Progenitor cell of endocrine pancreas (in vitro differentiated cells): ENCODE measurements at regions not wholly inside any gene's neighbourhood (a gene's known extent, or its start where the extent isn't known, plus 50 kb on each side); places are given as distances from the start of the nearest gene placed in this dataset.

Source experiments
- DNase-seq: peaks from one replicate; pipeline ENCODE4 v3.0.0; 2021; ENCODE audit warnings: low spot score; ENCODE audit not compliant: unreplicated experiment
- H3K27ac Mint-ChIP-seq: 2 replicates; pipeline ENCODE4 v1.8.0; 2021; ENCODE audit warnings: mild to moderate bottlenecking, moderate library complexity, mixed read lengths
- H3K27me3 Mint-ChIP-seq: 2 replicates; pipeline ENCODE4 v1.8.0; 2021; ENCODE audit warnings: mixed read lengths
- H3K36me3 Mint-ChIP-seq: 2 replicates; pipeline ENCODE4 v1.8.0; 2022; ENCODE audit warnings: mixed read lengths; ENCODE audit not compliant: insufficient read depth
- H3K4me1 Mint-ChIP-seq: 2 replicates; pipeline ENCODE4 v1.8.0; 2021; ENCODE audit warnings: low read depth, mixed read lengths
- H3K4me3 Mint-ChIP-seq: 2 replicates; pipeline ENCODE4 v1.8.0; 2021; ENCODE audit warnings: low read depth, mild to moderate bottlenecking, moderate library complexity, mixed read lengths
- H3K9me3 Mint-ChIP-seq: 2 replicates; pipeline ENCODE4 v1.8.0; 2021; ENCODE audit warnings: low read depth, mixed read lengths
- CTCF ChIP-seq: fragments of 200-600 bp; sonication (generic); IDR thresholded peaks from one replicate; pipeline ENCODE4 v1.5.0; 2021; ENCODE audit warnings: antibody characterized with exemption, mild to moderate bottlenecking; ENCODE audit not compliant: unreplicated experiment

- peaks cover 1% of the 10 kb centered on the region for H3K36me3 Mint-ChIP-seq
- no peak overlapping the region for H3K4me3 Mint-ChIP-seq
Observed at GRCh38 chr11:26830218-26830617, 108.4 kb upstream of the SLC5A12 start.

GRCh38 chr11:26830757-26831156, 108.9 kb upstream of the SLC5A12 start:
- no peak for TF ChIP-seq CTCF
- DNase-seq, result no peak

More at GRCh38 chr11:26830218-26830617, 108.4 kb upstream of the SLC5A12 start:
- H3K27ac Mint-ChIP-seq, result no peak overlapping the region
- H3K4me1 Mint-ChIP-seq, result no peaks in the 10 kb centered on the region
- no peaks in the 10 kb centered on the region for H3K27me3 Mint-ChIP-seq
- no peak for DNase-seq
- no peak for TF ChIP-seq CTCF
- peaks cover 6% of the 10 kb centered on the region for H3K9me3 Mint-ChIP-seq

GRCh38 chr11:26834601-26835000, 112.7 kb upstream of the SLC5A12 start:
- no peaks in the 10 kb centered on the region for H3K36me3 Mint-ChIP-seq
- no peaks in the 10 kb centered on the region for H3K4me1 Mint-ChIP-seq
- H3K27me3 Mint-ChIP-seq, result no peaks in the 10 kb centered on the region
- no peak for TF ChIP-seq CTCF
- DNase-seq, result no peak
- H3K27ac Mint-ChIP-seq, result no peak overlapping the region
- no peaks in the 10 kb centered on the region for H3K9me3 Mint-ChIP-seq
- H3K4me3 Mint-ChIP-seq, result no peak overlapping the region

More at GRCh38 chr11:26830757-26831156, 108.9 kb upstream of the SLC5A12 start:
- no peak overlapping the region for H3K4me3 Mint-ChIP-seq
- no peaks in the 10 kb centered on the region for H3K4me1 Mint-ChIP-seq
- H3K9me3 Mint-ChIP-seq, result peaks cover 3% of the 10 kb centered on the region
- no peaks in the 10 kb centered on the region for H3K36me3 Mint-ChIP-seq
- no peaks in the 10 kb centered on the region for H3K27me3 Mint-ChIP-seq
- H3K27ac Mint-ChIP-seq, result no peak overlapping the region

GRCh38 chr11:26835611-26836010, 113.8 kb upstream of the SLC5A12 start:
- no peaks in the 10 kb centered on the region for H3K4me1 Mint-ChIP-seq
- H3K9me3 Mint-ChIP-seq, result no peaks in the 10 kb centered on the region
- no peaks in the 10 kb centered on the region for H3K36me3 Mint-ChIP-seq
- DNase-seq, result no peak
- no peak for TF ChIP-seq CTCF
- H3K27ac Mint-ChIP-seq, result no peak overlapping the region
- no peak overlapping the region for H3K4me3 Mint-ChIP-seq
- no peaks in the 10 kb centered on the region for H3K27me3 Mint-ChIP-seq

- DNase-seq, result no peak
- Mint-ChIP-seq H3K27me3 (no peaks in the 10 kb centered on the region), H3K9me3 (no peaks in the 10 kb centered on the region), H3K36me3 (no peaks in the 10 kb centered on the region), H3K4me1 (no peaks in the 10 kb centered on the region), H3K4me3 (no peak overlapping the region), H3K27ac (no peak overlapping the region)
- no peak for TF ChIP-seq CTCF
Observed at GRCh38 chr11:26837154-26837553, 115.3 kb upstream of the SLC5A12 start.
